GM12865 (cell line): ENCODE measurements at regions not wholly inside any gene's neighbourhood (a gene's known extent, or its start where the extent isn't known, plus 50 kb on each side); places are given as distances from the start of the nearest gene placed in this dataset.

Source experiments
- DNase-seq: peaks from one replicate; pipeline ENCODE4 v3.0.0; 2010; ENCODE audit warnings: low read depth
- H3K4me3 ChIP-seq: 2 replicates; pipeline ENCODE4 v1.5.1; 2011; ENCODE audit warnings: mild to moderate bottlenecking, low read depth, low read length, control low read depth
- CTCF ChIP-seq: IDR thresholded peaks from 2 replicates; pipeline ENCODE4 v1.5.1; 2011; ENCODE audit warnings: low read length, control low read depth, low read depth, inconsistent platforms; ENCODE audit not compliant: insufficient read depth; ENCODE audit errors: missing control alignments

- H3K4me3 ChIP-seq, result peak overlapping the region; percentile 54
- TF ChIP-seq CTCF, result no peak
- DNase-seq, result peak; percentile 45
These were observed 61.2 kb upstream of the PRDX6 start for GRCh38 chr1:173415905-173416450.

- TF ChIP-seq CTCF, result no peak
- peak; percentile 19 for DNase-seq
- H3K4me3 ChIP-seq, result no peak overlapping the region
These were observed 59.6 kb upstream of the PRDX6 start for GRCh38 chr1:173417563-173417962.

- peak overlapping the region; percentile 28 for H3K4me3 ChIP-seq
- no peak for TF ChIP-seq CTCF
- DNase-seq, result peak; percentile 82
These were observed 58.8 kb upstream of the PRDX6 start for GRCh38 chr1:173418107-173418985.

- H3K4me3 ChIP-seq, result no peak overlapping the region
- TF ChIP-seq CTCF, result peak; percentile 66
- peak; percentile 80 for DNase-seq
These were observed 56.8 kb upstream of the PRDX6 start for GRCh38 chr1:173420330-173420806.

- H3K4me3 ChIP-seq, result no peak overlapping the region
- TF ChIP-seq CTCF, result no peak
- DNase-seq, result no peak
These were observed 55.8 kb upstream of the PRDX6 start for GRCh38 chr1:173421286-173421685.

GRCh38 chr1:173421789-173422188 lies 55.3 kb upstream of the PRDX6 start:
- no peak for DNase-seq
- H3K4me3 ChIP-seq, result no peak overlapping the region
- no peak for TF ChIP-seq CTCF
